ENCODE measurements at regions not wholly inside any gene's neighbourhood (a gene's known extent, or its start where the extent isn't known, plus 50 kb on each side); places are given as distances from the start of the nearest gene placed in this dataset.

DNA sequence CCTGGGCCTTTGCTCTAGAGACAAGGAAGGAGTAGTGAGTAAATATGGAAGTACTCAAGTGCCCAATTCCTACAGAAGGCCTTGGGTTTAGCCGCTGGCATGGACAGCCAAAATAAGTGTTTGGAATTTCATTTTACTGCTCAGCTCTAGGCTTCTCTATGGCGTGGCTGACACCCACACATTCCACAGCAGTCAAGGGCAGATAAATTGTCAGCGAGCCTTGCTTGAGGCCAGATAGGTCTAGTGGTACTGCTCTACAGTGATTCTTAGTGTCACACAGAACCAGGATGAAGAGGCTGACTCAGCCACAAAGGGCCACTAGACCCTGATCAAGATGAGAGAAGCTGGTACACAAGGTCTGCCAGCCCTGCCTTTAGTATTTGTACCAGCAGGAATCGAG is 111.0 kb upstream of the NFIB start:
- DNase-seq, result no peak

DNA sequence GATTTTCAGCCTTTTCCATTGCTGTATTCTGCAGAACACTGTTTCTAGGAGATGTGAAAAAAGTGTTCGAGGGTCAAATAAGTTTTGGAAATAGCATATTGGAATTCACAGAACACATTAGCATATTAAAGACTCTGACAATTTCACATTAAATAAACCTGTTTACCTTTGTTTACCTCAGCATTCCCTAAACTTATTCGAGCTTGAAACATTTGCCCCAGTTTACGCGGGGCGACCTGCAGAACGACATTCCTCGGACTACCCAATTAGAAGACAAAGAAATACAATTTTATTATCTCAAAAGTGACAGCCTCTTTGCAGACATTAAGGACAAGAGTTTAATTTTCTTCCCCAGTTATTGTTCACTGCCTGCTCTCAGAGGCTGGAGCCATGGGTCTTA is 110.3 kb upstream of the NFIB start:
- DNase-seq, result no peak

DNA sequence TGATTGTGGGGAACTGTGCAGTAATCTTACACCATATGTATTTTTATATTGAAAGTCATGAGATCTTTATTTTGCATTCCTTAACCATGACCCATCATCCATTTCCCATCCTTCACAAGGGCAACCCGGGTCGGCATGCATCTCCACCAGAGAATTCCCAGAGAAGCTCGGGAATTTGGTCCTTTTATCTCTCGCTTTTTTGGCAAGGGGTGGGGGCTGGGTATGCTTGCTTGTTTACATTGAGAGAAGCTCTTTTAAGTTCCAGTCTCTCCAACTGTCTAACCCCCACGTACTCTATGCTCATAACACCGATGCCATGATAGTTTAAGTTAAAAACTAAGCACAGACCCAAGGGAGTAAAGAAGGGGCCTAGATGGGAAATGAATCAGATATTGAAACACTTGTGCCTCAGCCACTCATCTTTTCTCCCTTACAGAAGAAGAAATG is 109.9 kb upstream of the NFIB start:
- DNase-seq, result no peak

DNA sequence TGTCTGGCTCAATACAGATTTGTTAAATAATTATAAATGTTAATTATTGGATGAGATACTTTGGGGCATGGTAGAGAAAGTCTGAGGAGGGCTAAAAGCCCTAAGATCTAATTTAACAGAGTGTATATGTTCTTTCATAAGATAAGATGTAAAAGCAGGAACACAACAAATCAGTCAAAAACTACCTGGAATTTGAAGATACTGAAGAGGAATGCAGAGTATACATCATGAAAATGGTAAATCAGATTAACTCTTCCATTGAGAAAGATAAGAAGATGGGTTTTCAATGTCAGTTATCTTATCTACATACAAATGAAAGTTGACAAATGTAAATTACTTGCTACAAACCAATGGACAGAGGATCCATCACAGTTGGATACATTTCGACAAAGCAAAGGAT is 107.3 kb upstream of the NFIB start:
- DNase-seq, result no peak

DNA sequence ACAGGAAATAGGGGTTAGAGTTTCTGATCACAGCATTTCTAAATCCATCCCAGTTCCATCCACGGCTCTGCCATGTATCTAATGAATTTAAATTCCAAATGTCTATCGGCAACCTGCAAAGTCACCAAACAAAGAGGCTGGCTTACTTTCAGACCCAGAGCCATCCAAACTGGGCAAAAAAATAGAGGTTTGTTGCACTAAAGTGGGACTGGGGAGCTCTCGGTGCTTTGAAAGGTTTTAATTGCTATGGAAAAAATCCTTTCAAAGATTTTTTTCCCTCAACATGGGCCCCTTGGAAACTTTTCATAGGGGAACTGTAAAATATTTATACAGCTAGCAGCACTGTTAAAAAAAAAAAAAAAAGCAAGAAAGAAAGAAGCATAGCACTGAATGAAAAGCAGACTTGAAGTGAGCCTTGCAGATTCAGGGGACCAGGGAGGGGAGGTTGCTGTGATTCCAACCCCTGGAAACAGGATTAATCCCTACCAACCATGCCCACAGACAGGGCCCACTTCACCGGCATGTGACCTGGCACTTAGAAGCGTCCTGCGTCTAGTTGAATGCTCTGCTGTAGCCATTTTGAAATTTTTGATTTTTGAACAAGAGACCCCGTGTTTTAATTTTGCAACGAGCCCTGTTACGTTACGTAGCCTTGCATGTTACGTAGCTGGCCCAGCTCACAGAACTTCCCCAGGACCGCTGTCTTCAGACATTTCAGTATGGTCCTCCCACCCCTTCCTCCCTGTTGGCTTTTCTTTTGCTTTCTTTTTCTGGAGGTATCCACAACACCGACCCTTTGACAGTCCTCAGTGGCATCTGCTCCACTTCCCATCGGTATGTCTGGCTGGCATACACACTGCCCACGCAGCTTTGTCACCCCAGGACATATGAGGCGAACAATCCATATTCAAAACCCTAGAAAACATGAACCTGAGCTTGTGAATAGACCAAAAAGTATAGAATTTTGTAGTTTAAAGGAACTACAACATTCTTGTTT is 105.3 kb upstream of the NFIB start:
- DNase-seq, result no peak

DNA sequence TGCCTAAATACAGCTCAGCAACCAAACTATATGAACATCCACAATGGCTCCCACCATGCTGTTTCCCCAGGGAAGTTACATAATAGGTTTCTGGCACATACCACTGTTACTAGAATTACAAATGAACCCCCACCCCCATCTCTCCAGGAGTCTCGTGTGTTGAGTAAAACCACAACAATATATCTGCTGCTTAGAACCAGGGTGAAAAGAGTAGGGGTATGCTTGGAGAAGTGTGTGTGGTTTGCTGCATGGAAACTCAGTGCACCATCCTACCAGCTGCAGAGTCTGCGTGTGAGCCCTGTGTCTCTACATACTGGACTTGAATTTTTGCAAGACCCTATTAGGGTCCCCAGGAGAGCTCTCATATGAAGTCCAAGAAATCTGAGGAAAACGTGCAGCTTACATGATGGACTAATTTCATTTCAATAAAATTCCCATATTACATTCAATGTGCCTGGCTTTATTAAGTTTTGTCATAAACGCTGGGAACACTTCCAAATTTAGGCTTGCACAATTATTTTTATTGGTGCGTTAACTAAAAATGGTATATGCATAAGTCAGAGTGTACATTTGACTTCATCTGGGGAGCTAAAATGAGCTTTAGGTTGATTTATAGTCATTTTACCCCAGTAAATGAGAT is 104.5 kb upstream of the NFIB start:
- peak; percentile 15 for DNase-seq

DNA sequence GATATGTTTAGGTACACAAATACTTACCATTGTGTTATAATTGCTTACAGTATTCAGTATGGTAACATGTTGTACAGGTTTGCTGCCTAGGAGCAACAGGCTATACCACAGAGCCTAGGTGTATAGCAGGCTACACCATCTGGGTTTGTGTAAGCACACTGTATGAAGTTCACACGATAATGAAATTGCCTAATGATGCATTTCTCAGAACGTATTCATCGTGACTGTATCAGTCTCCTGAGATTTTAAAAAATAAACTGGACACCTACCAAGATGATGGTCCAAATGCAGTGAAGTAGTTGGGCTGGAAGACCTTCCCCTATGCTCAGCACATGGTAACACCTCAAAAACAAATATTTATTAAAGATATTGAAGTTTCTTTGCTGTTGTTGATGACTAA is 103.3 kb upstream of the NFIB start:
- no peak for DNase-seq

DNA sequence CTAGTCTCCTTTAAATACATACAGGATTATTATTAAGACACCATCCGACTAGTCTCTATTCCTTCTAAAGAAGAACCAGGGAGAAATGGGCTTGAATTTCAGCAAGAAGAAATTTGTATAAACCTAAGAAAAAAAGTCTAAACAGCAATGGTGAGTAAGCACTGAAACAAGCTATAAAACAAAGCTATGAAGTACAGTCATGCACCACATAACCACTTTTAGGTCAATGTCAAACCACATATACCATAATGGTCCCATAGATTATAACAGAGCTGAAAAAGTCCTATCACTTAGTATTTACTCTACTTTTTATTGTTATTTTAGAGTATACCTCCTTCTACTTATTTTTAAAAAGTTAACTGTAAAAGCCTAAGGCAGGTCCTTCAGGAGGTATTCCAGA is 102.0 kb upstream of the NFIB start:
- DNase-seq, result no peak

DNA sequence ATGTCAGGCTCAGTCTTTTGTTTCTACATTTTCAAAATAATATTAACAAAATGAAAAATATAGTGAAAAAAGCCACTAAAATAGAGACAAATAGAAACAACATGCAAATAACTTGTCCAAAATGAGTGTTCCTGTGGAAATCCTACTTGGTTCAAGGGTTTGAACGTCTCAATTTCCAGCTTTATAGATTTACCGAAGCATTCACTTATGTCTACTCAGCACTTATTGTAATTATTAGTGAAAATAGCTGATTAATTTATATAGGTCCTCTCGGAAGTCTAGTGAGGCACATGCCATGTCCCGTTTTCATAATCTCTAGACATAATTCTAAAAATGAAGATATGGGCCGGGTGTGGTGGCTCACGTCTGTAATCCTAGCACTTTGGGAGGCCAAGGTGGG is 99.9 kb upstream of the NFIB start:
- DNase-seq, result no peak

DNA sequence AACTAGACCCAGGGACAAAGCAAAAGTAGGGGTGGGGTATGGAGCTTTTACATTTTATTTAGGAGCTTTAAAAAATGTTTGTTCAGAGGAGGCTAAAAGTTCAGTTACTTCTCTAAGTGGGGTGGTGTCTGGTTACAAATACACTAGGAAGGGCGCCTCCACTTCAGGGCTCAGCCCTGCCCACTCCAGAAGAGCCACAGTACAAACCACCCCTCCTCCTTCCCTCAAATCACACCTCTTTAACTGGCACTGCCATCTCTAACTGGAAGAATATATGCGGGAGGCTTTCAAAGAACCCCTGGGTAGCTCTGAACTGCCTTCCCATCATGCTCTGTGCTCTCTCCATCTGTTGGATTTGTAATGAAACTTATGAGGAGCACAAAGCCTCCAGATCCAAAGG is 98.8 kb upstream of the NFIB start:
- no peak for DNase-seq

DNA sequence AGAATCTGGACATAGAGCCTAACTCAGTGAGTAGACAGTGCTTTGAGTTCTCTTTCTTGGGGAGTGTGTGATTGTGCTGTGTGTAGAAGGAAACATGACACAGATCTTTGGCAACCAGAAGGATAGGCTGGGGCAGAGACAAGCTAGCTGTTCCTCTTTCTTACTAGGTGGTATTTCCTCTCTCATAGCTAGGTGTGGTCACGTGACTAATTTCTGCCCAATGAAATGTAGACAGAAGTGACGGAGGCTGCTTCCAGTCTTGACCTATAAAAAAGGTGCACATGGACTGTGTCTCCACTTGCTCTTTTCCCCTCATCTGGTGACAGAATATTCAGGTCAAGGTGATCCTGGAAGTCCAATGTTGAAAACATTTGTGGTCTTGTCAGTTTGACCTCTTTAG is 92.5 kb upstream of the NFIB start:
- DNase-seq, result no peak

DNA sequence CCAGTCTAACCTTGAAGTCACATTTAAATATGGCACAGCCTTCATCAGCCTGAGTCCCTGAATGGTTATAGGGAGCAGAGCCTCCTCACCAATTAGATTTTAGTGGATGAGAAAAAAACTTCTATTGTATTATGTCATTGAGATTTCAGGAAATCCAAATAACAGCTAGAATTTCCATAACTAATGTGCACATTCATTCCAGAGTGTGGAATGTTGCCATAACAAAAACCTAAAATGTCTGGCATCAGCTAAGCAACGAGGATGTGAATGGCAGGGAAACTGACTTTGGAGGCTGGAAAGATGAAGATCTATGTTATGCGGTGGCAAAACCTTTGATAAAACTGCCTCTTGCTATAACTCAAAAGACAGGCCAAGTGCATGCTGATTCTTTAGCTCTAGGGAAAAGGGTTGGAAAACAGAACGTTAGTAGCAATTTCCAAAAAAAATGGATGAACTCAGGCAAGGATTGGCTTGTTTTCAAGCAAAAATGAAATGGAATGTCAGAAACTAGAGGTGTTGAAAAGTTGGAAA is 91.3 kb upstream of the NFIB start:
- no peak for DNase-seq

DNA sequence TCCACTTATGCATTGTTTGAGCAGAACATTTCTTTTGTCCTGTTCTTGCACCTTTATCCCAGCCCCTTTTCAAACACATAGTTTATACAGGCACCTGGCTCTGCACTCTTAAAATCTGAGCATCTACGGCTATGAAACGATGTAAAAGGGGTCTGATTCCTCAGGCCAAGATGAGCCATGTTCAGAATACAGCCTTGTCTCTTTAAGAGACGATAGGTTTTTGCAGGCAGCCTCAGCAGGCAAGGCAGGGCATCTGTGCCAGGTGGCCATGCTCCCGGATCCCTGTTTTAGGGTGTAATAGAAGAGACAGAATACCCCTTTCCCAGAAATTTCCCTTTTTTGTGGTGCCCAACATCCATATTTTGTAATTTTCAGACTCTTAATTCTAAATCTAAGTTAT is 89.1 kb upstream of the NFIB start:
- peak; percentile 23 for DNase-seq

DNA sequence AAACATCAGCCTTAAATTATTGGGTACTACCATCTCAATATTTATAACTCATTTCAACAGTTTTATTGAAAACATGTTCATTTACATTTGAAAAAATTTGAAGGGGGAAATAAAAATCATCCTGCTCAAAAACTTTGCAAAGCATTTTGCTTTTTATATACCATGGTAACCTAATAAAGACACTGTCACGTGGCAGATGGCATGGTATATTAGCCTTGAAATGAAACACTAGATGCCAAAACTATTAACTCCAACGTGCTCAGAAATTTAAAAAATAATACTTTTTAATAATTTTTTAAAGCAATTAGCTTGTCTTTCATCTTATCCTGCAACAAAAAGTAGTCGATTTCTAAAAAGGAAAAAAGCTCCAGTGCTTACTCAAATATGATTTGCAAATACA is 88.6 kb upstream of the NFIB start:
- DNase-seq, result no peak

DNA sequence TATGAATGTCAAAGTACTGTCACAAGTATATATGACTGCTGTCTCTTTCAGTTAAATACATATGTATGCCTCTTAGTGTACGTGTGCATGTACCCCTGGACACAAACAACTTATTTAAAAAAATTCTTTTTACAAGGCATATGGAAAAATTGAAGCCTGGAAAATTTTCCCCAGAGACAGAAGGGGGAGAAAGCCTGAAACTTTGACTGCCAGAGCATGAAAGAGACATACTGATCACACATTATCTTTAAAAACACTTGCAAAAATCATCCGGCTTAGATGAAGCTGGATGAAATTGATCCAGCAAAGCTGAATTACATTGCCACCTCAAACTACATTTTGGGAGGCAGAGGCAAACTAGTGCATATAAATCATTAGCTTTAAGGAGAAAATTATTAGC is 88.0 kb upstream of the NFIB start:
- DNase-seq, result no peak

DNA sequence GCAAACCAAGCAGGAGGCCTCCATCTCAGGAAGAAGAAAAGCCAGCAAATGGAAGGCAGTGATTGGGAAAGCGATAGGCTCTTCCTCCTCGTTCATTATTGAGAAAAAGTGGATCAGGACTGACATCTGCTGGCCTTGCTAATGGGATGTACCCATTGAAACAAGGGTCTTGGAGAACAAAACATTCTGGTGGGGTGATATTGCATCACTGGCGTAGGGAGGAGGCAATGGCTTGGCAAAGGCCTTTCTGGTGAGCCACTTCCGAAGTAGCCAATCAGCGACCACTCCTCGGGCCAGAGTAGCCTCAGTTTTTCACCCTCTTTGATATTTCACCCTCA is 86.7 kb upstream of the NFIB start:
- DNase-seq, result peak; percentile 88

DNA sequence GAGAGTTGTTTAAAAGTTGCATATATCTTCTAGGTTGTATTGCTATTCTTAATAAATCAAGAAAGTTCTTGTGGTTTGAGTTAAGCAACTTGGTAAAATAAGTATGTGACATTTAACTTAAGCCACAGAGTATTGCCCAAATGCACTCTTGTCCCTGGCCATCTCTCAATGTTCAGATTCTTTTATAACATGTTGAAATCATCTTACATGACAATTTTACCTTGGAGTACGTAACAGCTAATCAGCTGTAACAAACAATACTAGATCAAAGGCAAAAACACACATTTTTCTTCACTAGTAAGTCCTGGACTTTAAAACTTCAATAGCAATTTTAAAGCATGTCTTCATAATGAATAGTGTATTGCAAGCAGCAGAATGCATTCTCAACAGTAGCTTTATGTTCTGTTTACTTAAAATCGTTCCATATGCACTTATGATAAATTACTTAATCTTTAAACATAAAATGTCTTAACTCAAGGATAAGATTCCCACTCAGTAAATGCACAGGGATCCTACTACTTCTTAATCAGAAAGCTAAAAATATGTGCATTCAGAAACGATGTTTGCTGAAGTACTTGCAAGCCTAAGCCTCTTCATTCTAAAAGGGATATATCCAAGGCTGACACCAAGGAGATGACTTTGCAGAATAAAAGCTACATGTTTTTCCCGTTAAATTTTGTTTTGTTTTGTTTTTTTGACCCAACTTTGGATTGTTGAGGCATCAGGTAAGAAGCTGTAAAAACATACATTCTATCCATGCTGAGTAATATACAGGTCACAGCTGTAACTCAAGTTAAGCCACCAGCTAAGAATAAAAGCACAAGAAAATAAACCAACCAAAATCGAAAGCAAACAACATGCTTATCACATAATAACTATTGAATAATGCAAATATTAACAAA is 86.1 kb upstream of the NFIB start:
- no peak for DNase-seq

DNA sequence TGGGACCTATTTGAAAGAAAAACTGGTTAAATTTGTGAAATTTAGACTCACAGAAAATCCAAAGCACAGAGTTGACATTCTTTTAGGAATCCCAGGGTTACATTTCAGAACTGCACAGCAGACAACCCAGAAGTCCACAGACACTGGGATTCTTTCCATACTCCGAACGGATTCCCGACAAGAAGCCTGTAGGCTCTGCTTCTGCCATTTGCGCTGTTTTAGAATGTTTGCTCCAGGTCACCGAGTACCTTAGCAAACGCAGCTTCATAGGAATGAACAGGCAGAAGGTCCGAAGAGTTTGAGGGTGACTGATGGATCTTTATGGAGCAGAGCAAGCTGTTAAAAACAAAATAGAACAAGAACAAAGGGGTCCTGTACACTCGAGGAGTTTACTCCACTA is 84.5 kb upstream of the NFIB start:
- DNase-seq, result no peak

DNA sequence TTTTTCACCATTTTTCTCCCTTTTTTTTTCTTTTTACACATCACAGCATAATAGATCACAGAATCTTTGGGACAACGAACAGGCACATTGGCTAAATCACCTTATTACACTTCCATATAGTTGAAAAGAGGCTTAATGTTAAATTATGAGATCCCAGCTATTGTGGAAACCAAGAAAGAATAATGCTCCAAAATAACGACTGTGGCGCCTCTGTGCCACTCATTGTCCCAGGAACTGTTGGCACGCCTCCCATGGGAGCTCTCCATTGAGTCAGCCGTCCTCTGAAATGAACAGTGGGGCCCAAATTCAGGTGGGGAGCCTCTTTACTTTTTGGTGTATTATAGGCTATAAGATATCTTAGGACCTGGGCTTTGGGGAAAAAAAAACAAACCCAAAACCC is 82.2 kb upstream of the NFIB start:
- no peak for DNase-seq

DNA sequence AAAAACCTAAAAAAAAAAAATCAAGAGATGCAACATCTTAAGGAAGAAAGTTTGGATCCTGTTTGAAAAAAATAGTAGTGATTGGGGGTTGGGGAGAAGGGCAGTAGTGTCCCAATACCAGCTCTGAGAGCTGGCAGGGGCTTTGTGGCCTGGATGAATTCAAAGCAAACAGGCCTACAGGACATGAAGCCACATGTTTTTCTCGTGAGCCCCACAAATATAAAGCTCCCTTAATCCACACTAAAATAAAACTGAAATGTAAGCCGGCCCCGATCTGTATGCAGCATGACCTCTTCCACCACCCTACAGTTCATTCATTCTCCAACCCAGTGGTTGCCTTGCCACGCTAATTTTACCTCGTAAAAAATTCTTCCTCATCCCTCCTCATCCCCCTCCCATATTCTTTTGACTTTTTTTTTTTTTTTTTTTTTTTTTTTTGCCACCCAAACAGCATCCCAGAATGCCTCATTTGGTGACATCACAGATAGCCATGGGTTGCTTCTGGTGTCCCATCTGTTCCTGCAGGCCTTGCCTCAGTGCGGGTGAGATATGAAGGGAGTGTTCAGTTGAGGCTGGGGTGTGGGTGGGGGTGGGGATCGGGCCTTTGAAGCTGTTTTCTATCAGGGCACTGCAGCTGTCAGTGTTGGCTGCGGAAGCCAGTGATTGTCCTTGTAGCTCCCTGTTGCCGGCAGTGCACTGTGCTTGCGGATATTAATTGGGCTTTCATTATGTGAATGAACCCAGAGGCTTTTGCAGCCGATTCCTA is 81.6 kb upstream of the NFIB start:
- DNase-seq, result no peak

DNA sequence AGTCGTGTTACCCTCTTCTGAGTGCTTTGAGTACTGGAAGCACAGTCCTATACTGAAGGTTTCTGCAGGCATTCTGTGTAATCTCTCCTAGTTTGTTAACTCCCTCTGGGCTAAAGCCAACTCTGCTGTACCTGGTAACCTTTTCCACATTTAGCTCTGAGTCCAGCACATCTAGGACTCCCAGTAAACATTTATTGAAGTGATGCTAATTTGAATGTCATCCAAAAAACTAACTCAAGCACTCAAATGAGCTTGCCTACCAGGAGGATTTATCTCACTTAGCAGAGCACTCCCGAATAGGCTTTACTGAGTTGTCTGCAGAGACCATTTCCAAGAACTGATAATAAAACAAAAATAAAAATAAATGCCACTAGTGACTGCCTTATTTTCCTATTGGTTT is 79.5 kb upstream of the NFIB start:
- no peak for DNase-seq

DNA sequence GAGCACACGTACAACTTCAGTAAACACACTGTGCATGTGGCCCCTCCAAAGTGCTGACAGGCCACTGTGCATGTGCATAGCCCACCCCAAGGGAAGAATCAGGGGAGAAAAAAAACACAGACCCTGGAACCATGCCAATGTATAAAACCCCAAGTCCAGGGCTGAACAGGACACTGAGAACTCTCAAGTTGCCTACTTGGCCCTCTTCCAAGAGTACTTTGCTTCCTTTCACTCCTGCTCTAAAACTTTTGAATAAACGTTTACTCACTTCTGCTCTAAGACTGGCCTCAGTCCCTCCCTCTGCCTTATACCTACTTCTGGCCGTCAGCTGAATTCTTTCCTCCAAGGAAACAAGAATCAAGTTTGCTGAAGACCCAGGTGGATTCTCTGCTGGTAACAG is 77.7 kb upstream of the NFIB start:
- no peak for DNase-seq

DNA sequence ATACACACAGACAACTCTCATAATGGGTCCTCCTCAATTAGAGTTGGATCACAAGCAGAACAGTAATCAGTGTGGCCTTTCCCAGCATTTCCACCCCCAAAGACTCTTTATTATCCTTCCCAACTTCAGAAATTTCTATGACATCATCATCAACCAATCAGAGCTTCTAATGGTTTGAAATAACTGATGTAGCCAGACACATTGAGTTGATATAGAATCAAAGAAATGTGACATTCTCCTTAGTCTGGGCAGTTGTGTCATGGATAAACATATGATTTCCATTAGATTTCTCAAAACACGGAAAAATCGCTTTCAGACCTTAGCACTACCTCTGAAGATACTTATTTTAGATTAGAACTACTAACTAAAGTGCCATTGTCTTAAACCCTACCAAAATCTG is 75.7 kb upstream of the NFIB start:
- DNase-seq, result no peak

Data from COR-L47 (cell line).